ENCODE measurements at regions not wholly inside any gene's neighbourhood (a gene's known extent, or its start where the extent isn't known, plus 50 kb on each side); places are given as distances from the start of the nearest gene placed in this dataset.

DNA sequence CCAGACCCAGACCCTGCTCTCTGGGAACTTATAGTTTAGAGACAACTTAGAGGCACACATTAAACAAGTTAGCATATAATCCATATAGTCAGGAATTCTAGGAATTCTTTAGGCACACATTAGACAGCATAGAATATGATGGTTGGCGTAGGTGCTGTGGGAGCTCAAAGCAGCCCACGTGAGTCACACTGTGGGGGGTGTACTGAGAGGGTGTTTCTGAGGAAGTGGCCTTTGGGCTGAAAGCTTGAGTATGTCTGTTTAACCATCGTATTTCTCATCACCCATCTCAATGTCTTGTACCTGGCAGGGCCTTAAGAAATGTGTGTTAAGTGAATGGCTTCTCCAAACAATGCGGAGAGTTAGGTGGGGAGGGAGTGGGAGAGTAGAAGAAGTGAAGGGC is 67.2 kb downstream of the TMEM30B start:
- TF ChIP-seq CTCF (IDR thresholded peaks at IDR 0.05; ENCODE audit: low read depth, low read length, missing input control) (no peak), TAF1 (conservative IDR thresholded peaks at IDR 0.05) (no peak), EGR1 (IDR thresholded peaks at IDR 0.05; ENCODE audit: low read depth in 2 of 2) (no peak), REST (IDR thresholded peaks at IDR 0.05) (no peak), ZBTB33 (IDR thresholded peaks at IDR 0.05) (no peak)

Measured in liver (tissue), 3 donors.